Parathyroid adenoma (tissue), 2 donors: ENCODE measurements at regions not wholly inside any gene's neighbourhood (a gene's known extent, or its start where the extent isn't known, plus 50 kb on each side); places are given as distances from the start of the nearest gene placed in this dataset.

Experiments used
- H2AFZ ChIP-seq: fragments of 300-600 bp; sonication (generic); one replicate; pipeline ENCODE4 v1.7.0; 2017; ENCODE audit warnings: antibody characterized with exemption, mild to moderate bottlenecking
- H3K27ac ChIP-seq: fragments of 300-600 bp; sonication (generic); one replicate; pipeline ENCODE4 v1.7.0; 2017
- H3K27me3 ChIP-seq: fragments of 300-600 bp; sonication (generic); one replicate; pipeline ENCODE4 v1.7.0; 2017; ENCODE audit warnings: low read length; ENCODE audit not compliant: control insufficient read depth, insufficient read depth
- H3K36me3 ChIP-seq: fragments of 300-600 bp; sonication (generic); one replicate; pipeline ENCODE4 v1.7.0; 2017; ENCODE audit warnings: low read length; ENCODE audit not compliant: control insufficient read depth, insufficient read depth
- H3K4me1 ChIP-seq: fragments of 300-600 bp; sonication (generic); one replicate; pipeline ENCODE4 v1.7.0; 2017; ENCODE audit warnings: control low read depth
- H3K4me2 ChIP-seq: fragments of 300-600 bp; sonication (generic); one replicate; pipeline ENCODE4 v1.7.0; 2017; ENCODE audit warnings: low read length
- H3K4me3 ChIP-seq: fragments of 300-600 bp; sonication (generic); one replicate; pipeline ENCODE4 v1.7.0; 2017; ENCODE audit warnings: low read depth, low read length
- H3K79me2 ChIP-seq: fragments of 300-600 bp; sonication (generic); one replicate; pipeline ENCODE4 v1.7.0; 2017; ENCODE audit warnings: control low read depth
- H3K9ac ChIP-seq: fragments of 300-600 bp; sonication (generic); one replicate; pipeline ENCODE4 v1.7.0; 2017; ENCODE audit warnings: mild to moderate bottlenecking
- H3K9me3 ChIP-seq: fragments of 300-600 bp; sonication (generic); one replicate; pipeline ENCODE4 v1.7.0; 2017; ENCODE audit warnings: low read length; ENCODE audit not compliant: control insufficient read depth
- CTCF ChIP-seq: fragments of 300-600 bp; sonication (generic); IDR thresholded peaks from one replicate; pipeline ENCODE4 v1.7.0; 2017; ENCODE audit warnings: antibody characterized with exemption, mild to moderate bottlenecking
- donor health status: primary hyperparathyroidism.

DNA sequence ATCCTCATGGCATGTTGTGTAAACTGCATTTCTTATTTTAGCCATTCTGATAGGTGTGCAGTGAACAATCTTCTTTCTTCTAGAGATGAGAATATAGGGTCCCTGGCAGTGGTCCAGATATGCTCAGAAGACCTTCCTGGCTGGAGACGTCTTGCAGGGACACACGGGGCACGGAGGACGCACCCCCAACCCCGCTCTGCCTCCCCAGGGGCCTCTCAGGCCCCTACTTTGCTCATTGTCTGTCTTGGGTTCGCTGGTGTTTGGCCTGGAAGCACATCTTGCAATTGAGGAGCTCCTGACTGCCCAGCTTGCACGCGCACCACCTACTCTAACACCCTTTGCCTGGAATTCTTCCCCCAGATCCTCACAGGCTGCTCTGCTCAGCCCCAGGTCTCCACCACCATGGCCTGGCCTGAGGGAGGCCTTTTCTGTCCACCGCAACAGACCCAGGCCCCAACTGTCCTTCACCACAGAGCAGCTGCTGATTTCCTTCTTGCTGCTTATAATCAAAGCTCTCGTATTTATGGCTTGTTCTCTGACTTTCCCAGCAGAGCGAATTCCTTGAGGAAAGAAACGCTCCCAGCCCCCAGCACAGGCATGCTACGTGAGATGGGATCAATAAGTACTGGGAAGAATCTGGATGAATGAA is 295.9 kb upstream of the HDAC4 start:
- Histone ChIP-seq H3K9me3 (no peaks in the 10 kb centered on the region), H2AFZ (no peak overlapping the region), H3K4me1 (peaks cover 2% of the 10 kb centered on the region), H3K4me3 (no peak overlapping the region), H3K27me3 (no peaks in the 10 kb centered on the region), H3K4me2 (no peak overlapping the region), H3K27ac (no peak overlapping the region), H3K36me3 (no peaks in the 10 kb centered on the region), H3K79me2 (no peaks in the 10 kb centered on the region), H3K9ac (no peak overlapping the region)
- no peak for TF ChIP-seq CTCF

GRCh38 chr2:239695728-239696240 is 295.0 kb upstream of the HDAC4 start:
- Histone ChIP-seq H3K36me3 (no peaks in the 10 kb centered on the region), H3K4me1 (peaks cover 9% of the 10 kb centered on the region), H2AFZ (no peak overlapping the region), H3K27ac (no peak overlapping the region), H3K27me3 (no peaks in the 10 kb centered on the region), H3K4me2 (no peak overlapping the region), H3K4me3 (no peak overlapping the region), H3K9ac (no peak overlapping the region), H3K9me3 (no peaks in the 10 kb centered on the region), H3K79me2 (no peaks in the 10 kb centered on the region)
- no peak for TF ChIP-seq CTCF

- Histone ChIP-seq H2AFZ (no peak overlapping the region), H3K79me2 (no peaks in the 10 kb centered on the region), H3K27ac (no peak overlapping the region), H3K9ac (no peak overlapping the region), H3K27me3 (no peaks in the 10 kb centered on the region), H3K4me2 (no peak overlapping the region), H3K4me1 (peaks cover 9% of the 10 kb centered on the region), H3K9me3 (no peaks in the 10 kb centered on the region), H3K36me3 (no peaks in the 10 kb centered on the region), H3K4me3 (no peak overlapping the region)
- no peak for TF ChIP-seq CTCF
Observed at GRCh38 chr2:239695106-239695727, 294.4 kb upstream of the HDAC4 start.

DNA sequence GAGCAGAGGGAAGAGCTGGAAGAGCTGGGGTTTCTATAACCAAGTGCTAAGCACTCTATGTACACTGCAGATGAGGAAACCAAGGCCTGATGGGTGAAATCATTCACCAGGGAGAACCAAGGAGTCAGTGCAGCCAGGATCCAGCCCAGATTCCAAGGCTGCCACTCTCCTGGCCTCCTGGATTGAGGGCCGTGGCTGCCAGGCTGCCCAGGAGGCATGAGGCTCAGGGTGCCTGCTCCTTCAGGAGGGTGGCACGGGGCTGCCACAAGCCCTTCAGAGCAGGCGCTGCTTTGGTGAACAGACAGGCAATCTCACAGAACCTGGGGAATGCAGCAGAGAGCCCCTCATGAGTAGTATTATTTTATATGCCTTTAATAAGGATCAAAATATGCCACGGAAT is 293.7 kb upstream of the HDAC4 start:
- H3K27me3 ChIP-seq, result no peaks in the 10 kb centered on the region

More for the DNA sequence above, 293.7 kb upstream of the HDAC4 start:
- Histone ChIP-seq H3K4me3 (no peak overlapping the region), H3K36me3 (no peaks in the 10 kb centered on the region), H3K9ac (no peak overlapping the region), H3K9me3 (no peaks in the 10 kb centered on the region), H3K79me2 (no peaks in the 10 kb centered on the region), H3K27ac (no peak overlapping the region), H2AFZ (no peak overlapping the region), H3K4me1 (peaks cover 9% of the 10 kb centered on the region), H3K4me2 (no peak overlapping the region)
- TF ChIP-seq CTCF, result no peak
